ENCODE measurements at regions not wholly inside any gene's neighbourhood (a gene's known extent, or its start where the extent isn't known, plus 50 kb on each side); places are given as distances from the start of the nearest gene placed in this dataset.

- no peak overlapping the region for H2AFZ ChIP-seq (ENCODE audit: low read depth, low read length)
- in situ Hi-C loops (cut with MboI) (no loop called here), intact Hi-C loops (cut with micrococcal nuclease) (no loop called here)
- H3K9ac ChIP-seq (ENCODE audit: insufficient read depth in 1 of 2, low read depth in 2 of 2, low read length in 2 of 2): no peak overlapping the region
- H3K9me3 ChIP-seq (replicated peaks; ENCODE audit: control insufficient read depth, insufficient read depth, low read depth, low read length): no peaks in the 10 kb centered on the region
- H3K4me3 ChIP-seq: no peak overlapping the region
- H3K27me3 ChIP-seq (ENCODE audit: control insufficient read depth in 2 of 2, insufficient read depth in 2 of 2, low read length in 2 of 2): peaks cover 0 to 5% of the 10 kb centered on the region in 2 experiments; a peak in 1 of 5 replicates
- H3K27ac ChIP-seq (ENCODE audit: extremely low read depth, low read depth, low read length): no peak overlapping the region
- no peak overlapping the region for H3K4me2 ChIP-seq (ENCODE audit: insufficient read depth, low read length)
- DNase-seq (ENCODE audit: extremely low read depth in 1 of 4, low spot score in 3 of 4) (no peak), ATAC-seq (no peak), FAIRE-seq (no peak)
- H3K36me3 ChIP-seq (ENCODE audit: control insufficient read depth, insufficient read depth, low read length): no peaks in the 10 kb centered on the region
- H4K20me1 ChIP-seq (replicated peaks; ENCODE audit: control insufficient read depth, insufficient read depth, low read length): no peaks in the 10 kb centered on the region
- H3K79me2 ChIP-seq (ENCODE audit: control insufficient read depth, insufficient read depth, low read length): no peaks in the 10 kb centered on the region
- WGBS (ENCODE audit: insufficient coverage, low coverage, missing lambda C conversion rate): 7% methylated on average over 7 of the region's 7 CpGs
- ChIA-PET POLR2A (no interaction called here), CTCF (ENCODE audit: low intra/inter-chr PET ratio) (no interaction called here)
- no peaks in the 10 kb centered on the region for H3K9me1 ChIP-seq (ENCODE audit: control insufficient read depth, insufficient read depth, low read length)
- TF ChIP-seq SNIP1 (IDR thresholded peaks at IDR 0.05; ENCODE audit: low read depth) (no peak), PHB (CRISPR knock-in tag; IDR thresholded peaks at IDR 0.05) (no peak), YY1 (IDR thresholded peaks at IDR 0.05; ENCODE audit: borderline replicate concordance in 1 of 3, control insufficient read depth in 1 of 3, extremely low read depth in 1 of 3, insufficient read depth in 3 of 3, insufficient read length in 1 of 3, insufficient replicate concordance in 2 of 3, low read depth in 1 of 3, low read length in 2 of 3) (no peak), ZNF511 (CRISPR knock-in tag; IDR thresholded peaks at IDR 0.05) (no peak), ZNF175 (CRISPR knock-in tag; IDR thresholded peaks at IDR 0.05; ENCODE audit: low read depth) (no peak), POLR3G (IDR thresholded peaks at IDR 0.05; ENCODE audit: extremely low read depth, insufficient read length, insufficient replicate concordance) (no peak), ARID2 (IDR thresholded peaks at IDR 0.05) (no peak), SAP30 (IDR thresholded peaks at IDR 0.05; ENCODE audit: borderline replicate concordance, insufficient read depth, low read depth, low read length, poor library complexity, severe bottlenecking) (no peak), DPF2 (IDR thresholded peaks at IDR 0.05) (no peak), MBD2 (IDR thresholded peaks at IDR 0.05; ENCODE audit: borderline replicate concordance, low read depth) (no peak), MEF2D (tag; conservative IDR thresholded peaks at IDR 0.05; ENCODE audit: low read depth) (no peak), TAF9B (IDR thresholded peaks at IDR 0.05; ENCODE audit: partially characterized antibody) (no peak), WHSC1 (IDR thresholded peaks at IDR 0.05; ENCODE audit: low read length) (no peak), RBM17 (IDR thresholded peaks at IDR 0.05; ENCODE audit: borderline replicate concordance, low read depth, low read length) (no peak), ZNF644 (tag; IDR thresholded peaks at IDR 0.05; ENCODE audit: low read depth) (no peak), FOSL1 (tag; conservative IDR thresholded peaks at IDR 0.05) (no peak), MXI1 (IDR thresholded peaks at IDR 0.05; ENCODE audit: low read depth, low read length) (no peak), E2F4 (CRISPR knock-in tag; IDR thresholded peaks at IDR 0.05; ENCODE audit: low read depth) (no peak), BMI1 (IDR thresholded peaks at IDR 0.05; ENCODE audit: low read length) (no peak), DIDO1 (tag; IDR thresholded peaks at IDR 0.05; ENCODE audit: low read depth) (no peak)
- H3K4me1 ChIP-seq (replicated peaks in 1 of 2; ENCODE audit: control insufficient read depth in 2 of 2, insufficient read depth in 2 of 2, low read length in 2 of 2): no peaks in the 10 kb centered on the region
- BruUV-seq (replicated peaks): no TSS peak
Measured at GRCh38 chr17:77666881-77667395, 291.6 kb upstream of the TNRC6C start.
